ENCODE measurements at regions not wholly inside any gene's neighbourhood (a gene's known extent, or its start where the extent isn't known, plus 50 kb on each side); places are given as distances from the start of the nearest gene placed in this dataset.

DNA sequence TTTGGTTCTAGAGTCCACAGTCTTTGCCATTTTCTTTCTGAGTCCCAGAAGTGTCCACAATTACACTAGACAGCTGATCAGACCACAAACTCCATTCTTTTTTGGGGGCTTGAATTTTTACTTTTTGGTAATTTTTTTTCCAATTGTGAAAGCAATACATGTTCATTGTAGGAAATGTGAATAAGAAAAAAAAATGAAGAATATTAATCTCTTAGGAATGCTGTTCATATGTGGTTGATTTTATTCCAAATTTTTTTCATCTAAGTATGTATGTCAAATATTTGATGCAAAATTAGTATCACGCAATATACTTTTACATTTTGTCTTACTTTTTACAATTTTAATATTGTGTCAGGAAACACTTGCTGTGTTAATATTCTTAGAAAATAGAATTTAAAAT is 76.4 kb upstream of the ETS2 start:
- H3K27me3 ChIP-seq (ENCODE audit: control insufficient read depth, insufficient read depth, low read length) = no peaks in the 10 kb centered on the region
- no peak overlapping the region for H3K4me3 ChIP-seq (ENCODE audit: low read depth, low read length)
- POLR2A ChIA-PET = no interaction called here
- no peaks in the 10 kb centered on the region for H3K36me3 ChIP-seq (ENCODE audit: control insufficient read depth, insufficient read depth, low read length)
- CTCF ChIA-PET = interaction anchor here (2.1 to 2.5 kb wide), 2 partner anchors 409 kb away, joined by 6 read pairs; no protein-coding TSS in a partner anchor
- TF ChIP-seq, protein P1, sequence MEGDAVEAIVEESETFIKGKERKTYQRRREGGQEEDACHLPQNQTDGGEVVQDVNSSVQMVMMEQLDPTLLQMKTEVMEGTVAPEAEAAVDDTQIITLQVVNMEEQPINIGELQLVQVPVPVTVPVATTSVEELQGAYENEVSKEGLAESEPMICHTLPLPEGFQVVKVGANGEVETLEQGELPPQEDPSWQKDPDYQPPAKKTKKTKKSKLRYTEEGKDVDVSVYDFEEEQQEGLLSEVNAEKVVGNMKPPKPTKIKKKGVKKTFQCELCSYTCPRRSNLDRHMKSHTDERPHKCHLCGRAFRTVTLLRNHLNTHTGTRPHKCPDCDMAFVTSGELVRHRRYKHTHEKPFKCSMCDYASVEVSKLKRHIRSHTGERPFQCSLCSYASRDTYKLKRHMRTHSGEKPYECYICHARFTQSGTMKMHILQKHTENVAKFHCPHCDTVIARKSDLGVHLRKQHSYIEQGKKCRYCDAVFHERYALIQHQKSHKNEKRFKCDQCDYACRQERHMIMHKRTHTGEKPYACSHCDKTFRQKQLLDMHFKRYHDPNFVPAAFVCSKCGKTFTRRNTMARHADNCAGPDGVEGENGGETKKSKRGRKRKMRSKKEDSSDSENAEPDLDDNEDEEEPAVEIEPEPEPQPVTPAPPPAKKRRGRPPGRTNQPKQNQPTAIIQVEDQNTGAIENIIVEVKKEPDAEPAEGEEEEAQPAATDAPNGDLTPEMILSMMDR (IDR thresholded peaks at IDR 0.05; ENCODE audit: insufficient read depth, low read depth, low read length) = no peak
- DNase-seq (ENCODE audit: low read depth) = no peak

DNA sequence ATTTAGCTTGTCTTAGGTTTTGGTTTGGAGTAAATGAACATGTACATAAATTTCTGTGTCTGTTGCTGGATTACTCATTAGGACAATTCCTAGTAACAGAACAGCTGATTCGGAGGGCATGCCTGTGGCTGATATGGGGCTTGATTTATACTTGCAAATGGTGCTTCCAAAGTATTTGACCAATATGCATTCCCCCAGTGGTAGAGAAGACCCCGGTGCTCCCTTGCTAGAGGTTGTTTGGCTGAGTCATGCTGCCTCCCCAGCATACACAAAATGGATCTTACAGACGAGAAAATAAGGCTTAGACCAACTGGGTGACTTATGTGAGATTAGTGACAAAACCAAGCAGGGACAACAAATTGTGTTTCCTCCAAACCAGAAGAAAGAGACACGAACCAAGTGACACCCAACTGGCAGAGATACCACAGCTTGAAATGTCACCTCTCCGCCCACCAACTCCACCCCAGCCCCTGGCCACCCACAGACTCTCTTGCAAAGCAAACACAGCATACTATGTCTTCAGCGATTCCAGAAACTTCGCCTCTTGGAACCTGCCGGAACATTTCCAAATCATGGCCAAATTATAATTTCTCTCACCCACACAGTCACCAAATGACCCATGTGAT is 75.9 kb upstream of the ETS2 start:
- TF ChIP-seq, protein P1 (IDR thresholded peaks at IDR 0.05; ENCODE audit: insufficient read depth, low read depth, low read length) = no peak
- peak; percentile 5 for DNase-seq (ENCODE audit: low read depth)
- H3K27me3 ChIP-seq (ENCODE audit: control insufficient read depth, insufficient read depth, low read length) = no peaks in the 10 kb centered on the region
- ChIA-PET CTCF (interaction anchor here (2.5 kb wide), 1 partner anchor 408 kb away, joined by 6 read pairs; no protein-coding TSS in a partner anchor), POLR2A (no interaction called here)
- no peaks in the 10 kb centered on the region for H3K36me3 ChIP-seq (ENCODE audit: control insufficient read depth, insufficient read depth, low read length)
- no peak overlapping the region for H3K4me3 ChIP-seq (ENCODE audit: low read depth, low read length)

DNA sequence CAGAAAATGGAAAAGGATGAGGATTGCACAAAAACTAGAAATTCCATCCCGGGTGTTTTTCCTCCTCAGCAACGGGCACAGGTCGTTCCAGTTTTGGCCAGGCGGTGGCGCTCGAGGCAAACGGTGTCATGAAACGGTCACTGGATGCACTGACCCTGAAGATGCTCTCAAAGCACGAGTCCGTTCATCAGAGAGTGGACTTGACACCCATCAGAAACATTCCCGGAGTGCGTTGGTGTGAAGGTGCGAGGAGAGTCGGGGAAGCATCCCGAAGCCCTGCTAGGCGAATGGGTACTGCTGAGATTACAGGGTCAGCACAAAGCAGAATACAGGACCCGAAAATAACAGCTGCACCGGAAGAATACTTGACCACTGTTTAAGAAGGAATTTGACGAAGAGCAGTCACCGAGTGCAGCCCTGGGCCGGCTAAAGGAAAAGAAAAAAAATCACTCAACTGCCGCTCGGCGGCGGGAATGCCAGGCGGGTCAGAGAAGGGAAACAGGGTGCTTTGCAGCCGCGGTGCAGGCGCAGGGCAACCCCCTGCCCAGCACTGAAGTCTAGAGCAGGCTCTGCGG is 71.7 kb upstream of the ETS2 start:
- TF ChIP-seq, protein P1 (IDR thresholded peaks at IDR 0.05; ENCODE audit: insufficient read depth, low read depth, low read length) = peak; percentile 94
- H3K4me3 ChIP-seq (ENCODE audit: low read depth, low read length) = no peak overlapping the region
- no peaks in the 10 kb centered on the region for H3K27me3 ChIP-seq (ENCODE audit: control insufficient read depth, insufficient read depth, low read length)
- DNase-seq (ENCODE audit: low read depth) = no peak
- ChIA-PET POLR2A (no interaction called here), CTCF (interaction anchor here (0.5 to 3.9 kb wide), 23 partner anchors 9 to 553 kb away, joined by 3 to 32 read pairs (median 3); no protein-coding TSS in a partner anchor)
- no peaks in the 10 kb centered on the region for H3K36me3 ChIP-seq (ENCODE audit: control insufficient read depth, insufficient read depth, low read length)

DNA sequence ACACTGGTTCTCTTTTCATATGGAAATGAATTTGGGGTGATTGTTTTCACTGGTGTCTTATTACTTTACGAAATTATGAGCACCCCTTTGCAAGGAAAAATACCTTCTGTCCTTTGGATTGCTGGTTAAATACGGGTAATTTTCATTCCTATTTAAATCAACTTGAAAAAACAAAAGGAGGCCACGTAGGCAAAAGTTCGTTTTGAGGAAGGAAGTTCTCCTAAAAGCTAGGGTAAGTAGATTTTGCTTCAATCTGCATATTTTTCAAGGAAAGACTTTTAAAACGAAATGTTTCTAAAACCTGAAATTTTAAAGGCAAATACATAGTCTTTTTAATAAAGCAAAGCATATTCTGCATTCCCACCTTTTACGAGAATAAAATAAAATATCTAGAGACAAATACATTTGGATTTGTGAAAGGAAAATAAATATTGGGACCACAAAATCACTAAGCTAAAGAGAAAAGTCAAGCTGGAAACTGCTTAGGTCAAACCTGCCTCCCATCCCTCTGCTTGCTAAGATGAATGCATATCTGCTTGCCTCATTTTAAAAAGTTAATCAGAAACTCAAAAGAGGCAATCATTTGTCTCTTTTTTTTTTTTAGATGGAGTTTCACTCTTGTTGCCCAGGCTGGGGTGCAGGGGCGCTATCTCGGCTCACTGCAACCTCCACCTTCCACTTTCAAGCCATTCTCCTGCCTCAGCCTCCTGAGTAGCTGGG is 70.9 kb upstream of the ETS2 start:
- TF ChIP-seq, protein P1 (IDR thresholded peaks at IDR 0.05; ENCODE audit: insufficient read depth, low read depth, low read length) = no peak
- POLR2A ChIA-PET = no interaction called here
- H3K36me3 ChIP-seq (ENCODE audit: control insufficient read depth, insufficient read depth, low read length) = no peaks in the 10 kb centered on the region
- DNase-seq (ENCODE audit: low read depth) = no peak
- H3K4me3 ChIP-seq (ENCODE audit: low read depth, low read length) = no peak overlapping the region
- CTCF ChIA-PET = interaction anchor here (0.5 to 3.9 kb wide), 23 partner anchors 10 to 554 kb away, joined by 3 to 32 read pairs (median 3); no protein-coding TSS in a partner anchor
- no peaks in the 10 kb centered on the region for H3K27me3 ChIP-seq (ENCODE audit: control insufficient read depth, insufficient read depth, low read length)

DNA sequence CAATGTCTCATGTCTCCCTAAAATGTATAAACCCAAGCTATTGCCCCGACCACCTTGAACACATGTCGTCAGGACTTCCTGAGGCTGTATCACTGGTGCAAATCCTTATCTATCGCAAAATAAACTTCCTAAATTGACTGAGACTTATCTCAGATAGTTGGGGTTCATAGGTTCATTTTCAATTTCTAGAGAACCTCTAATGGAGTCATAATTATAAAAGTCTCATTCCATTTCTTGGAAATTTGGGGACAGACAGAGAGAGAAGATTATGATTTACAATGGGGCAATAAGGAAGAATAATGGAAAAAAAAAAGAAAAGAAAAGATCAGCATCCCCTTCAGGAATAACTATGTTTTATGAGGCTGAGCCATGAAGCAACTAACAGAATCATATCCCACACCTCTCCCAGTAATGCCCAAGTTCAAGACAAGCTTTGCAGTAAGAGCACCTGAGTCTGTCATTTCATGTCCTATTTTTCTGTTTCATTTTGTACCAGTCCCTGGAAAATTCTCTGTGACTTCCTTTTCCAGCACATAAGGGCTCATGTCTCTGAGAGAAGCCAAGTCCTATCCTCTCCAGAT is 70.0 kb upstream of the ETS2 start:
- no peaks in the 10 kb centered on the region for H3K27me3 ChIP-seq (ENCODE audit: control insufficient read depth, insufficient read depth, low read length)
- H3K36me3 ChIP-seq (ENCODE audit: control insufficient read depth, insufficient read depth, low read length) = no peaks in the 10 kb centered on the region
- POLR2A ChIA-PET = no interaction called here
- CTCF ChIA-PET = interaction anchor here (0.9 to 3.9 kb wide), 6 partner anchors 67 to 402 kb away, joined by 3 to 32 read pairs (median 4); no protein-coding TSS in a partner anchor
- TF ChIP-seq, protein P1 (IDR thresholded peaks at IDR 0.05; ENCODE audit: insufficient read depth, low read depth, low read length) = no peak
- DNase-seq (ENCODE audit: low read depth) = no peak
- H3K4me3 ChIP-seq (ENCODE audit: low read depth, low read length) = no peak overlapping the region

All from BJ (cell line).